ENCODE measurements at regions not wholly inside any gene's neighbourhood (a gene's known extent, or its start where the extent isn't known, plus 50 kb on each side); places are given as distances from the start of the nearest gene placed in this dataset.

GRCh38 chr6:65999288-65999791 lies 292.3 kb upstream of the EYS start:
- intact Hi-C loops (cut with micrococcal nuclease; ENCODE audit: unreplicated experiment): no loop called here
- TF ChIP-seq EZH2 (IDR thresholded peaks at IDR 0.05; ENCODE audit: borderline replicate concordance, low read depth, low read length, poor library complexity, severe bottlenecking): no peak
- no peak for TF ChIP-seq CTCF (conservative IDR thresholded peaks at IDR 0.05; ENCODE audit: low read depth, low read length)
- no peaks in the 10 kb centered on the region for H3K9me3 ChIP-seq (ENCODE audit: low read depth, low read length, poor library complexity, severe bottlenecking)
- peaks cover 3% of the 10 kb centered on the region for H3K36me3 ChIP-seq (ENCODE audit: insufficient read depth, low read length, poor library complexity, severe bottlenecking)
- H3K27me3 ChIP-seq (replicated peaks; ENCODE audit: insufficient read depth, low read depth, low read length, poor library complexity): no peaks in the 10 kb centered on the region
- ChIA-PET POLR2A (ENCODE audit: low non-redundant PET) (no interaction called here), CTCF (no interaction called here)
- DNase-seq (ENCODE audit: low spot score): no peak
- H3K27ac ChIP-seq (ENCODE audit: low read depth, low read length, poor library complexity, severe bottlenecking): no peak overlapping the region
- H3K4me3 ChIP-seq (ENCODE audit: low read depth, low read length, poor library complexity, severe bottlenecking): no peak overlapping the region
- H3K4me1 ChIP-seq (ENCODE audit: insufficient read depth, low read length, poor library complexity, severe bottlenecking): no peaks in the 10 kb centered on the region
- BruUV-seq (replicated peaks): no TSS peak

- Histone ChIP-seq H3K27ac (ENCODE audit: low read depth, low read length, poor library complexity, severe bottlenecking) (no peak overlapping the region), H3K27me3 (replicated peaks; ENCODE audit: insufficient read depth, low read depth, low read length, poor library complexity) (no peaks in the 10 kb centered on the region), H3K36me3 (ENCODE audit: insufficient read depth, low read length, poor library complexity, severe bottlenecking) (peaks cover 3% of the 10 kb centered on the region), H3K4me1 (ENCODE audit: insufficient read depth, low read length, poor library complexity, severe bottlenecking) (no peaks in the 10 kb centered on the region), H3K9me3 (ENCODE audit: low read depth, low read length, poor library complexity, severe bottlenecking) (no peaks in the 10 kb centered on the region), H3K4me3 (ENCODE audit: low read depth, low read length, poor library complexity, severe bottlenecking) (no peak overlapping the region)
- POLR2A ChIA-PET (ENCODE audit: low non-redundant PET): no interaction called here
- intact Hi-C loops (cut with micrococcal nuclease; ENCODE audit: unreplicated experiment): no loop called here
- DNase-seq (ENCODE audit: low spot score): no peak
- CTCF ChIA-PET: no interaction called here
- no TSS peak for BruUV-seq (replicated peaks)
- no peak for TF ChIP-seq EZH2 (IDR thresholded peaks at IDR 0.05; ENCODE audit: borderline replicate concordance, low read depth, low read length, poor library complexity, severe bottlenecking)
- no peak for TF ChIP-seq CTCF (conservative IDR thresholded peaks at IDR 0.05; ENCODE audit: low read depth, low read length)
Measured at GRCh38 chr6:65998544-65998943, 291.5 kb upstream of the EYS start.

- POLR2A ChIA-PET (ENCODE audit: low non-redundant PET): no interaction called here
- TF ChIP-seq CTCF (conservative IDR thresholded peaks at IDR 0.05; ENCODE audit: low read depth, low read length) (no peak), EZH2 (IDR thresholded peaks at IDR 0.05; ENCODE audit: borderline replicate concordance, low read depth, low read length, poor library complexity, severe bottlenecking) (no peak)
- no TSS peak for BruUV-seq (replicated peaks)
Measured at GRCh38 chr6:65997539-65997938, 290.5 kb upstream of the EYS start.

More at GRCh38 chr6:65997539-65997938, 290.5 kb upstream of the EYS start:
- CTCF ChIA-PET: no interaction called here
- peaks cover 3% of the 10 kb centered on the region for H3K36me3 ChIP-seq (ENCODE audit: insufficient read depth, low read length, poor library complexity, severe bottlenecking)
- no peaks in the 10 kb centered on the region for H3K27me3 ChIP-seq (replicated peaks; ENCODE audit: insufficient read depth, low read depth, low read length, poor library complexity)
- H3K27ac ChIP-seq (ENCODE audit: low read depth, low read length, poor library complexity, severe bottlenecking): no peak overlapping the region
- H3K4me1 ChIP-seq (ENCODE audit: insufficient read depth, low read length, poor library complexity, severe bottlenecking): no peaks in the 10 kb centered on the region
- intact Hi-C loops (cut with micrococcal nuclease; ENCODE audit: unreplicated experiment): no loop called here
- H3K9me3 ChIP-seq (ENCODE audit: low read depth, low read length, poor library complexity, severe bottlenecking): no peaks in the 10 kb centered on the region
- H3K4me3 ChIP-seq (ENCODE audit: low read depth, low read length, poor library complexity, severe bottlenecking): no peak overlapping the region
- DNase-seq (ENCODE audit: low spot score): no peak

All from A673 (cell line).